Activated T-cell treated with anti-CD3 and anti-CD28 coated beads, Interleukin-2, amount 50 U/mL, for 4 hours (primary cell): ENCODE measurements at regions not wholly inside any gene's neighbourhood (a gene's known extent, or its start where the extent isn't known, plus 50 kb on each side); places are given as distances from the start of the nearest gene placed in this dataset.
"Not testable (repeated sequence)": the region's sequence is repeated elsewhere in the genome, so short reads cannot be mapped to it uniquely, and the experiment has no call there.

ENCODE experiments used
- ATAC-seq, 2 donors: fragments of 200-7000 bp; cut with Tn5 transposase; one replicate each; pipeline ENCODE4 v1.10.0; 2021
- DNase-seq: peaks from one replicate; pipeline ENCODE4 v3.0.0-alpha.2; 2020
- H3K27me3 Mint-ChIP-seq: one replicate; pipeline ENCODE4 v1.8.0; 2021; ENCODE audit warnings: low read depth, mixed read lengths
- H3K36me3 Mint-ChIP-seq: one replicate; pipeline ENCODE4 v1.8.0; 2022; ENCODE audit warnings: mixed read lengths; ENCODE audit not compliant: insufficient read depth
- H3K4me1 Mint-ChIP-seq: one replicate; pipeline ENCODE4 v1.8.0; 2021; ENCODE audit warnings: low read depth, mixed read lengths
- H3K4me3 Mint-ChIP-seq: one replicate; pipeline ENCODE4 v1.8.0; 2021; ENCODE audit warnings: mild to moderate bottlenecking, moderate library complexity, mixed read lengths
- H3K9me3 Mint-ChIP-seq: one replicate; pipeline ENCODE4 v1.8.0; 2021; ENCODE audit warnings: mixed read lengths

DNA sequence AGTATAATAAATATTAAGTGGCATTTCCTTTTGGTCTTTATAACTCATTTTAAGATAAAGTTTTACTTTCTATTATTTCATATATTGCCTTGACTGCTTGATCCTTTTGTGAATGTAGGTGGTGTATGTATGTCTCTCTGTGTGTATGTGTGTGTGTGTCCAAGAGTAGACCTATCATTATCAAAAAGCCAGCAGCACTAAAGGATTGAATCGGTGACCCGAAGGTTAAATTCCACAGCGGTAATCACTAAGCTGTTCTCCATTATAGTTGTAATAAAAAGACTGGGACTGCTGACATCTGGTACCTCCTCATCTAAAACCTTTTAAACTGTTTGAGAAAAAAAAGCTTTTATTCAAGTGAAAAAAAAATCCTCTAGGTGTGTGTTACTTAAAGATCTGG is 1014.8 kb downstream of the PCDH7 start:
- Mint-ChIP-seq H3K9me3 (peaks cover 8% of the 10 kb centered on the region), H3K4me1 (no peaks in the 10 kb centered on the region), H3K4me3 (no peak overlapping the region), H3K27me3 (no peaks in the 10 kb centered on the region), H3K36me3 (no peaks in the 10 kb centered on the region)
- ATAC-seq = no peak
- DNase-seq = no peak

GRCh38 chr4:31737419-31737818 is 1017.2 kb downstream of the PCDH7 start:
- ATAC-seq (no peak), DNase-seq (no peak)
- peaks cover 10% of the 10 kb centered on the region for H3K9me3 Mint-ChIP-seq
- H3K4me3 Mint-ChIP-seq = no peak overlapping the region
- no peaks in the 10 kb centered on the region for H3K36me3 Mint-ChIP-seq
- no peaks in the 10 kb centered on the region for H3K4me1 Mint-ChIP-seq
- no peaks in the 10 kb centered on the region for H3K27me3 Mint-ChIP-seq

DNA sequence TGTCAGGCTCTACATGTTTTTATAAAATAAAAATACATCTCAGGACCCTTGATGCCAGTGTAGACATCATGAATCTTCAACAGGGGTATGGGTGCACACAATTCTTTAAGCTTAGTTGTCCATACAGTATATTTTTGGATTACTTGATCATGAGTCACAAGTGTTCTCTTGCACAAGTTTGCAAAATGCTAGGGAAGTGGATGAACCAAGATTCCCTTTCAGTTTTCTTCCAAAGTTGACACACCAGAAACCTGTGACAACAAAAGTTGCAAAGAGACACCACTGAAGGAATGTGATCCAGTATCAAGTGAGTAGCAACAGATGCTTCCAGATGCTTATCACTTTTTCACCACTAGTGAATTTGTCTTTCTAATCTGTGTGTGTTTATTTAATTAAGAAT is 1021.2 kb downstream of the PCDH7 start:
- H3K4me1 Mint-ChIP-seq = no peaks in the 10 kb centered on the region
- H3K9me3 Mint-ChIP-seq = peaks cover 16% of the 10 kb centered on the region
- no peaks in the 10 kb centered on the region for H3K27me3 Mint-ChIP-seq
- H3K4me3 Mint-ChIP-seq = no peak overlapping the region
- ATAC-seq (no peak), DNase-seq (no peak)
- H3K36me3 Mint-ChIP-seq = no peaks in the 10 kb centered on the region

GRCh38 chr4:31748382-31748781 is 1028.2 kb downstream of the PCDH7 start:
- ATAC-seq (no peak), DNase-seq (no peak)
- Mint-ChIP-seq H3K27me3 (no peaks in the 10 kb centered on the region), H3K9me3 (peaks cover 18% of the 10 kb centered on the region), H3K4me1 (no peaks in the 10 kb centered on the region), H3K36me3 (no peaks in the 10 kb centered on the region), H3K4me3 (no peak overlapping the region)

DNA sequence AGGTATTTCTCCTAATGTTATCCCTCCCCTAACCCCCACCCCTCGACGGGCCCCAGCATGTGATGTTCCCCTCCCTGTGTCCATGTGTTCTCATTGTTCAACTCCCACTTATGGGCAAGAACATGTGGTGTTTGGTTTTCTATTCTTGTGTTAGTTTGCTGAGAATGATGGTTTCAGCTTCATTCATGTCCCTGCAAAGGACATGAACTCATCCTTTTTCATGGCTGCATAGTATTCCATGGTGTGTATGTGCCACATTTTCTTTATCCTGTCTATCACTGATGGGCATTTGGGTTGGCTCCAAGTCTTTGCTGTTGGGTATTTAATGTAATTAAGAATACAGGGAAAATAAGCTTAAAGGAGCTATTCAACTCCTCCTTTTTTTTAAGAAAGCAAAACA is 1030.4 kb downstream of the PCDH7 start:
- H3K27me3 Mint-ChIP-seq, ATAC-seq, H3K4me1 Mint-ChIP-seq, H3K4me3 Mint-ChIP-seq, H3K36me3 Mint-ChIP-seq, DNase-seq: not testable (repeated sequence)
- H3K9me3 Mint-ChIP-seq = peaks cover 17% of the 10 kb centered on the region

DNA sequence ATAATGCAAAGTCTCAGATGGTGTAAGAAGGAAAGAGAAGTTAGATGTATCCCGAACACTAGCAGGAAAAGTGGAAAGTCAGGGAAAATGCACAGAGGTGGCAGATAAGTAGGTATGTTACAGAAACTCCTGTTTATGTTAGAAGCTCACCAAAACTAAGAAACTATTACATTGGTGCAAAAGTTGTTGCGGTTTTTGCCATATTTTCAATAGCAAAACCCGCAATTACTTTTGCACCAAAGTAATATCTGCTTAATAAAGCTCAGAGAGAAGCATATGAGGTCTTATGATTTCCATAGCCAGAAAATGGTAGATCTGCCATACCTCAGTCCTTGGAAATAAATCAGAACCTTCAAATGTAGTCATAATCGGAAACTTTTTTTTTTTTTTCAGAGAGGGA is 1035.6 kb downstream of the PCDH7 start:
- no peaks in the 10 kb centered on the region for H3K27me3 Mint-ChIP-seq
- H3K36me3 Mint-ChIP-seq = no peaks in the 10 kb centered on the region
- peaks cover 25% of the 10 kb centered on the region for H3K9me3 Mint-ChIP-seq
- ATAC-seq (no peak), DNase-seq (no peak)
- no peak overlapping the region for H3K4me3 Mint-ChIP-seq
- H3K4me1 Mint-ChIP-seq = no peaks in the 10 kb centered on the region

DNA sequence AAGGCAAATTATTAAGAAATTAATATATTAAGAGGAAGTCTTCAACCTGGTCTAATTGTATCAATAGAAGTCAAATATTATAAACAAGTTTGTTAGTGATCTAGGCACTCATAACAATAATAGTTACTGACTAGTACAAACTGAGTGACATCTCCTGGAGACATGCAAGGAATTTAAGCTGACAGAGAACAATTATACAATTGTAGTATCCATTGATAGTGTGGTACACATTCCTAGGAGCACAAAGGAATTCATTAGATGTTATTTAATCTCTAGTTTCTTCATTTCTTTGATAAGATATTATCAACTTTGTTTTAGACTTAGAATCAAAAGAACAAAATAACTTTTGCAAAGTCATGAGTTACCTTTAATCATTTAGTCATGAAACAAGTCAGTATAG is 1048.6 kb downstream of the PCDH7 start:
- H3K36me3 Mint-ChIP-seq = no peaks in the 10 kb centered on the region
- H3K4me1 Mint-ChIP-seq = no peaks in the 10 kb centered on the region
- no peak overlapping the region for H3K4me3 Mint-ChIP-seq
- ATAC-seq = no peak
- H3K9me3 Mint-ChIP-seq = peaks cover 9% of the 10 kb centered on the region
- H3K27me3 Mint-ChIP-seq = no peaks in the 10 kb centered on the region
- DNase-seq = no peak

DNA sequence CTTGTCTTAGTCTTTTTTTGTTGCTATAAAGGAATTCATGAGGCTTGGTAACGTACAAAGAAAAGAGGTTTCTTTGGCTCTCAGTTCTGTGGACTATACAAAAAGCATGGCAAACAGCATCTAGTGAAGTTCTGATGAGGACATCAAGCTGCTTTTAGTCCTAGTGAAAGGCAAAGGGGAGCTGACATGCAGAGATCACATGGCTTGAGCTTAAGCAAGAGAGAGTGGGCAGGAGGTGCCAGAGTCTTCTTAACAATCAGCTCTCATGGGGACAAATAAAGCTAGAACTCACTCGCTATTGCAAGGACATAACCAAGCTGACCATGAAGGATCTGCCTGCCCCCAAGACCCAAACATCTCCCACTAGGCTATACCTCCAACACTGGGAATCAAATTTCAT is 1063.1 kb downstream of the PCDH7 start:
- ATAC-seq (no peak), DNase-seq (no peak)
- Mint-ChIP-seq H3K27me3 (no peaks in the 10 kb centered on the region), H3K4me3 (no peak overlapping the region), H3K9me3 (peaks cover 10% of the 10 kb centered on the region), H3K4me1 (no peaks in the 10 kb centered on the region), H3K36me3 (no peaks in the 10 kb centered on the region)

DNA sequence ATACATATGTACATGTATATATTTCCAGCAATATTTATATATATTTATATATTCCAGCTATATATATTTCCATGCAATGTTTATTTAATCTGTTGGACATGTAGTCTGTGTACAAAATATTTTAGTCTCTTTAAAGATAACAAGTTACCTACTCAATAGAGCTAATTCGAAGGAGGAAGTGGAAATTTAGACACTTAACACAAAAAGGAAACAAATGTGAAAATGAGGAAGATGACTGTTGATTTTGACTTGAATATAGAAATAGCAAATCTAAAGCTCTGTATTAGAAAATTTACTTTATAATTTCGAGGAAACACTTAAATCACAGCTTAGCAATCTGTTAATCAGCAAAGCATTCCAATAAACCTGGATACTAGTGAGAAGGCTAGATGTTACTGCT is 1064.4 kb downstream of the PCDH7 start:
- no peak overlapping the region for H3K4me3 Mint-ChIP-seq
- H3K4me1 Mint-ChIP-seq = no peaks in the 10 kb centered on the region
- DNase-seq (no peak), ATAC-seq (no peak)
- no peaks in the 10 kb centered on the region for H3K27me3 Mint-ChIP-seq
- no peaks in the 10 kb centered on the region for H3K36me3 Mint-ChIP-seq
- H3K9me3 Mint-ChIP-seq = peaks cover 10% of the 10 kb centered on the region

- ATAC-seq = no peak
- Mint-ChIP-seq H3K9me3 (peaks cover 5% of the 10 kb centered on the region), H3K4me1 (no peaks in the 10 kb centered on the region), H3K4me3 (no peak overlapping the region), H3K27me3 (no peaks in the 10 kb centered on the region), H3K36me3 (no peaks in the 10 kb centered on the region)
- no peak for DNase-seq
These were observed 1067.5 kb downstream of the PCDH7 start for GRCh38 chr4:31787701-31788100.

DNA sequence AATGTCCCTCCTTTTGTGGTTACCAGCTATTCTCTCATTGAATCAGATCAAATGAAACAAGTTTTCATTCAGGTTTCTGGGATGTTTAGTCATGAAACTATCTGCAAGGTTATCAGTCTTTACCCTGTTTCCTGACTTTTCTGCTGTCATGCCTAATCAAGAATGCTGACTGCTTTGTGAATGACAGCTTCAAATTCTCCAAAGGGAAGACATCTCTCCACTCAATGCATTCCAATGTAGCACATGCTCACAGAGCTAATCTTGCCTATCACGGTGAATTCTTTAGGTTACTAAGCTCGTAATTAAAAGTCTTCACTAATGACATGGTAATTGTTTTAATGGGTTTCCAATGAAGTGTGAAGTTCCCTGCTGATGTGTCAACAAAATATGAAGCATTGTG is 1068.5 kb downstream of the PCDH7 start:
- Mint-ChIP-seq H3K36me3 (no peaks in the 10 kb centered on the region), H3K9me3 (peaks cover 3% of the 10 kb centered on the region), H3K4me3 (no peak overlapping the region), H3K4me1 (no peaks in the 10 kb centered on the region), H3K27me3 (no peaks in the 10 kb centered on the region)
- DNase-seq = no peak
- ATAC-seq = no peak

- H3K4me3 Mint-ChIP-seq = no peak overlapping the region
- H3K27me3 Mint-ChIP-seq = no peaks in the 10 kb centered on the region
- ATAC-seq (no peak), DNase-seq (no peak)
- peaks cover 9% of the 10 kb centered on the region for H3K9me3 Mint-ChIP-seq
- no peaks in the 10 kb centered on the region for H3K4me1 Mint-ChIP-seq
- no peaks in the 10 kb centered on the region for H3K36me3 Mint-ChIP-seq
These were observed 1071.5 kb downstream of the PCDH7 start for GRCh38 chr4:31791666-31792065.

- DNase-seq (no peak), ATAC-seq (no peak)
- no peaks in the 10 kb centered on the region for H3K36me3 Mint-ChIP-seq
- H3K27me3 Mint-ChIP-seq = no peaks in the 10 kb centered on the region
- H3K9me3 Mint-ChIP-seq = peaks cover 6% of the 10 kb centered on the region
- H3K4me1 Mint-ChIP-seq = no peaks in the 10 kb centered on the region
- H3K4me3 Mint-ChIP-seq = no peak overlapping the region
These were observed 1073.7 kb downstream of the PCDH7 start for GRCh38 chr4:31793907-31794306.

DNA sequence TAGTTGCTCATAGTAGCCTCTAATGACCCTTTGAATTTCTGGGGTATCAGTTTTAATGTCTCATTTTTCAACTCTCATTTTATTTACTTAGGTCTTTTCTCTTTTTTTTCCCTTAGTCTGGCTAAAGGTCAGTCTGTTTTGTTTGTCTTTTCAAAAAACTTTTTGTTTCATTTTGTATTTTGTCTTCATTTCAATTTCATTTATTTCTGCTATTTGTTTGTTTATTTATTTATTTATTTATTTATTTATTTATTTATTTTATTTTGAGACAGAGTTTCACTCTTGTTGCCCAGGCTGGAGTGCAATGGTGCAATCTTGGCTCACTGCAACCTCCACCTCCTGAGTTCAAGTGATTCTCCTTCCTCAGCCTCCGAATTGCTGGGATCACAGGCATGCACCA is 1076.9 kb downstream of the PCDH7 start:
- not testable (repeated sequence) for DNase-seq, H3K4me1 Mint-ChIP-seq, H3K4me3 Mint-ChIP-seq, H3K36me3 Mint-ChIP-seq, H3K27me3 Mint-ChIP-seq, ATAC-seq
- peaks cover 16% of the 10 kb centered on the region for H3K9me3 Mint-ChIP-seq

DNA sequence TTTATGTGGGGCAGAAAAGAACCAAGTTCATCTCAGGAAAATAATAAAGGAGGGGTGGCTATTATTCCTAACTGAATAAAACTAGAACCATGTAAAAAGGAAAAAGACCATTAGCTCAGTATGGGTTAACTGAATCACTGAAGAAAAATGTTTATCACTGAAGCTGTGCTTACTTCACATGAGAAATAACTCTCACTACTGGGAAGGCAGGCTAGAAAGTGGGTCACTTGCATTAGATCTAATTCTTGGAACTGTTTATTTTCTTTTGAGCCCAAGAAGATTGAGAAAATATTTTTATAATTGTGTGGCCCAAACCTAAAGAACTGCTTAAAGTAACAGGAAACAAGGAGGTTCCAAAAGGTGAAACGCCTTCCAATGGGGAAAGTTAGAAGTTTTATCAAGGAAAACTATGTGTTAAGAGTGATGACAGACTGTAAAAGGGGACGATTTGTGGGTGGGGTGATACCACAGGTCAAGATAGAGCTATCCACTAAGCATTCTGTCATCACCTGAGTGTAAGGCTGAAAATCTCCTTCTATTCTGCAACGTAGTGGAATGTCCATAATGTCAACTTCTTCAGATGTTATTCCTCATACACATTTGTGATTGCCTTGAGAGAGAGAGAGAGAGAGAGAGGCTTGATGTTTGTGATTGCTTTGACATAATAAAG is 1083.5 kb downstream of the PCDH7 start:
- Mint-ChIP-seq H3K9me3 (peaks cover 10% of the 10 kb centered on the region), H3K4me1 (no peaks in the 10 kb centered on the region), H3K27me3 (no peaks in the 10 kb centered on the region), H3K36me3 (no peaks in the 10 kb centered on the region), H3K4me3 (no peak overlapping the region)
- no peak for ATAC-seq
- DNase-seq = no peak

GRCh38 chr4:31807036-31807435 is 1086.9 kb downstream of the PCDH7 start:
- Mint-ChIP-seq H3K4me1 (no peaks in the 10 kb centered on the region), H3K27me3 (no peaks in the 10 kb centered on the region)

More at GRCh38 chr4:31807036-31807435, 1086.9 kb downstream of the PCDH7 start:
- DNase-seq (no peak), ATAC-seq (no peak)
- no peaks in the 10 kb centered on the region for H3K36me3 Mint-ChIP-seq
- H3K9me3 Mint-ChIP-seq = no peaks in the 10 kb centered on the region
- H3K4me3 Mint-ChIP-seq = no peak overlapping the region
